ENCODE measurements at regions not wholly inside any gene's neighbourhood (a gene's known extent, or its start where the extent isn't known, plus 50 kb on each side); places are given as distances from the start of the nearest gene placed in this dataset.

DNA sequence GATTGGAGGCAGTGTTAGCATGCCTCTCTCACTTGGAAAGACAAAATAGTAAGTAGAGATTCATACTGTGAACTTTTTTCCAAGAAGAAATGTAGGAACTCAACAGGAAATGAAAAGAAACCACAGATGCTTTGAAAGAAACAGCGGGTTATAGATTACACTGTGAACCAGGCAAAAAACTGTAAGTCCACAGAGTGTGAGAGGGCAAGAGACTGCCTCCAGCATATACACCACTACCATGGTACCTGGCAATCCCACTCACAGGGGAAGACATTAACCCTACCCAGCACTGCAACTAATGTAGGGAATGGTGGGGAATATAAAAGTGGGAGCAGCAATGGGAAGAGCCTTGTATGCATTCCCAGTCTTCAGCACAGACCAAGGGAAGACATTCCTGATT is 150.6 kb upstream of the GALNT5 start:
- TF ChIP-seq, protein P1, sequence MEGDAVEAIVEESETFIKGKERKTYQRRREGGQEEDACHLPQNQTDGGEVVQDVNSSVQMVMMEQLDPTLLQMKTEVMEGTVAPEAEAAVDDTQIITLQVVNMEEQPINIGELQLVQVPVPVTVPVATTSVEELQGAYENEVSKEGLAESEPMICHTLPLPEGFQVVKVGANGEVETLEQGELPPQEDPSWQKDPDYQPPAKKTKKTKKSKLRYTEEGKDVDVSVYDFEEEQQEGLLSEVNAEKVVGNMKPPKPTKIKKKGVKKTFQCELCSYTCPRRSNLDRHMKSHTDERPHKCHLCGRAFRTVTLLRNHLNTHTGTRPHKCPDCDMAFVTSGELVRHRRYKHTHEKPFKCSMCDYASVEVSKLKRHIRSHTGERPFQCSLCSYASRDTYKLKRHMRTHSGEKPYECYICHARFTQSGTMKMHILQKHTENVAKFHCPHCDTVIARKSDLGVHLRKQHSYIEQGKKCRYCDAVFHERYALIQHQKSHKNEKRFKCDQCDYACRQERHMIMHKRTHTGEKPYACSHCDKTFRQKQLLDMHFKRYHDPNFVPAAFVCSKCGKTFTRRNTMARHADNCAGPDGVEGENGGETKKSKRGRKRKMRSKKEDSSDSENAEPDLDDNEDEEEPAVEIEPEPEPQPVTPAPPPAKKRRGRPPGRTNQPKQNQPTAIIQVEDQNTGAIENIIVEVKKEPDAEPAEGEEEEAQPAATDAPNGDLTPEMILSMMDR (IDR thresholded peaks at IDR 0.05; ENCODE audit: low read length), result no peak
- no peak for TF ChIP-seq EZH2 (IDR thresholded peaks at IDR 0.05; ENCODE audit: borderline replicate concordance, low read length)

All from OCI-LY1 (cell line).